Natural killer cell (primary cell): ENCODE measurements at regions not wholly inside any gene's neighbourhood (a gene's known extent, or its start where the extent isn't known, plus 50 kb on each side); places are given as distances from the start of the nearest gene placed in this dataset.

Source experiments
- ATAC-seq, 3 donors: fragments of 150-1000 bp in 2 of 3; fragments of 200-7000 bp in 1 of 3; cut with Tn5 transposase; 1 replicate in 1 of 3; 2 replicates in 2 of 3; pipeline ENCODE4 v1.10.0; 2021; ENCODE audit warnings: mild to moderate bottlenecking in 2 of 3, moderate library complexity in 2 of 3
- DNase-seq, 2 donors: peaks; one replicate each; pipeline versions ENCODE4 v3.0.0 to v3.0.0-alpha.2; 2013 to 2021; ENCODE audit warnings: mixed read lengths in 1 of 2
- H3K27ac ChIP-seq: one replicate; pipeline ENCODE4 v1.5.1; 2013; ENCODE audit warnings: mild to moderate bottlenecking, low read length
- H3K27me3 ChIP-seq: one replicate; pipeline ENCODE4 v1.6.1; 2013; ENCODE audit warnings: low read length; ENCODE audit not compliant: control insufficient read depth, insufficient read depth
- H3K36me3 ChIP-seq: one replicate; pipeline ENCODE4 v1.6.1; 2013; ENCODE audit warnings: low read length; ENCODE audit not compliant: control insufficient read depth, insufficient read depth
- H3K4me1 ChIP-seq: one replicate; pipeline ENCODE4 v1.6.1; 2013; ENCODE audit warnings: low read length; ENCODE audit not compliant: control insufficient read depth, insufficient read depth
- H3K4me3 ChIP-seq: one replicate; pipeline ENCODE4 v1.5.1; 2013; ENCODE audit warnings: low read length
- H3K9me3 ChIP-seq: one replicate; pipeline ENCODE4 v1.6.1; 2013; ENCODE audit warnings: low read length; ENCODE audit not compliant: control insufficient read depth, insufficient read depth
- H3K27ac Mint-ChIP-seq, 2 donors: one replicate each; pipeline ENCODE4 v1.8.0; 2022; ENCODE audit warnings: mild to moderate bottlenecking in 2 of 2, mixed read lengths in 2 of 2, moderate library complexity in 1 of 2
- H3K27me3 Mint-ChIP-seq, 2 donors: one replicate each; pipeline ENCODE4 v1.8.0; 2022; ENCODE audit warnings: low read depth in 2 of 2, mixed read lengths in 2 of 2
- H3K36me3 Mint-ChIP-seq: one replicate; pipeline ENCODE4 v1.8.0; 2022; ENCODE audit warnings: mixed read lengths
- H3K4me1 Mint-ChIP-seq, 2 donors: one replicate each; pipeline ENCODE4 v1.8.0; 2022; ENCODE audit warnings: mixed read lengths in 2 of 2
- H3K4me3 Mint-ChIP-seq: one replicate; pipeline ENCODE4 v1.8.0; 2022; ENCODE audit warnings: mild to moderate bottlenecking, moderate library complexity, mixed read lengths
- H3K9me3 Mint-ChIP-seq, 2 donors: one replicate each; pipeline ENCODE4 v1.8.0; 2022; ENCODE audit warnings: mixed read lengths in 2 of 2
- CTCF ChIP-seq: fragments of 200-600 bp; IDR thresholded peaks from one replicate; pipeline ENCODE4 v1.8.0; 2022; ENCODE audit warnings: antibody characterized with exemption
- WGBS: methylation state at CpG from one replicate; pipeline ENCODE4 v1.1.7; 2013; ENCODE audit warnings: missing lambda C conversion rate; ENCODE audit not compliant: insufficient coverage; 5-methylcytosine and 5-hydroxymethylcytosine counted together
- intact Hi-C: fragments of 100-400 bp; cut with micrococcal nuclease; formaldehyde crosslinking; loops from one replicate; pipeline ENCODE4 v1.14.2; 2022

- Histone ChIP-seq H3K9me3 (no peaks in the 10 kb centered on the region), H3K4me1 (no peaks in the 10 kb centered on the region), H3K27ac (no peak overlapping the region), H3K36me3 (no peaks in the 10 kb centered on the region), H3K27me3 (no peaks in the 10 kb centered on the region), H3K4me3 (no peak overlapping the region)
- no peak overlapping the region for H3K4me3 Mint-ChIP-seq
- ATAC-seq (no peak), DNase-seq (no peak)
- H3K9me3 Mint-ChIP-seq = no peaks in the 10 kb centered on the region
- intact Hi-C loops = no loop called here
- peaks cover 0 to 5% of the 10 kb centered on the region in 2 donors for H3K27me3 Mint-ChIP-seq
- WGBS = 88% methylated on average over 21 of the region's 21 CpGs
- H3K4me1 Mint-ChIP-seq = no peaks in the 10 kb centered on the region
- H3K36me3 Mint-ChIP-seq = no peaks in the 10 kb centered on the region
- no peak for TF ChIP-seq CTCF
- no peak overlapping the region for H3K27ac Mint-ChIP-seq
Measured at GRCh38 chr10:130423455-130424305, 287.5 kb downstream of the GLRX3 start.

- Histone ChIP-seq H3K9me3 (no peaks in the 10 kb centered on the region), H3K27me3 (no peaks in the 10 kb centered on the region), H3K4me3 (no peak overlapping the region), H3K36me3 (no peaks in the 10 kb centered on the region), H3K27ac (no peak overlapping the region), H3K4me1 (no peaks in the 10 kb centered on the region)
- Mint-ChIP-seq H3K27ac (no peak overlapping the region), H3K9me3 (no peaks in the 10 kb centered on the region), H3K27me3 (peaks cover 0 to 5% of the 10 kb centered on the region in 2 donors), H3K4me1 (no peaks in the 10 kb centered on the region), H3K36me3 (no peaks in the 10 kb centered on the region), H3K4me3 (no peak overlapping the region)
- no peak for DNase-seq
- 78% methylated on average over 10 of the region's 10 CpGs for WGBS
- no peak for ATAC-seq
- intact Hi-C loops = no loop called here
- TF ChIP-seq CTCF = no peak
Measured at GRCh38 chr10:130424418-130424817, 288.2 kb downstream of the GLRX3 start.

- Histone ChIP-seq H3K4me3 (no peak overlapping the region), H3K4me1 (no peaks in the 10 kb centered on the region), H3K27me3 (no peaks in the 10 kb centered on the region), H3K27ac (no peak overlapping the region), H3K36me3 (no peaks in the 10 kb centered on the region), H3K9me3 (no peaks in the 10 kb centered on the region)
- Mint-ChIP-seq H3K4me3 (no peak overlapping the region), H3K9me3 (no peaks in the 10 kb centered on the region), H3K27me3 (peaks cover 0 to 5% of the 10 kb centered on the region in 2 donors), H3K36me3 (no peaks in the 10 kb centered on the region), H3K27ac (no peak overlapping the region), H3K4me1 (no peaks in the 10 kb centered on the region)
- intact Hi-C loops = no loop called here
- no peak for ATAC-seq
- no peak for TF ChIP-seq CTCF
- DNase-seq = no peak
- WGBS = 78% methylated on average over 5 of the region's 5 CpGs
Measured at GRCh38 chr10:130425169-130425568, 289.0 kb downstream of the GLRX3 start.
